PC-9 (cell line): ENCODE measurements at regions not wholly inside any gene's neighbourhood (a gene's known extent, or its start where the extent isn't known, plus 50 kb on each side); places are given as distances from the start of the nearest gene placed in this dataset.

Experiments used
- EZH2 ChIP-seq: fragments of 200-600 bp; sonication (generic); IDR thresholded peaks from 2 replicates; pipeline ENCODE4 v1.8.0; 2017; ENCODE audit warnings: antibody characterized with exemption, low read depth
- TF ChIP-seq, protein P1 (sequence below): fragments of 200-600 bp; sonication (generic); conservative IDR thresholded peaks from 2 replicates; pipeline ENCODE4 v1.6.1; 2017; ENCODE audit warnings: mixed run types, antibody characterized with exemption, mild to moderate bottlenecking, moderate library complexity

GRCh38 chrX:4994855-4995254 is 1233.8 kb downstream of the NLGN4X start:
- TF ChIP-seq EZH2 = no peak
- TF ChIP-seq, protein P1, sequence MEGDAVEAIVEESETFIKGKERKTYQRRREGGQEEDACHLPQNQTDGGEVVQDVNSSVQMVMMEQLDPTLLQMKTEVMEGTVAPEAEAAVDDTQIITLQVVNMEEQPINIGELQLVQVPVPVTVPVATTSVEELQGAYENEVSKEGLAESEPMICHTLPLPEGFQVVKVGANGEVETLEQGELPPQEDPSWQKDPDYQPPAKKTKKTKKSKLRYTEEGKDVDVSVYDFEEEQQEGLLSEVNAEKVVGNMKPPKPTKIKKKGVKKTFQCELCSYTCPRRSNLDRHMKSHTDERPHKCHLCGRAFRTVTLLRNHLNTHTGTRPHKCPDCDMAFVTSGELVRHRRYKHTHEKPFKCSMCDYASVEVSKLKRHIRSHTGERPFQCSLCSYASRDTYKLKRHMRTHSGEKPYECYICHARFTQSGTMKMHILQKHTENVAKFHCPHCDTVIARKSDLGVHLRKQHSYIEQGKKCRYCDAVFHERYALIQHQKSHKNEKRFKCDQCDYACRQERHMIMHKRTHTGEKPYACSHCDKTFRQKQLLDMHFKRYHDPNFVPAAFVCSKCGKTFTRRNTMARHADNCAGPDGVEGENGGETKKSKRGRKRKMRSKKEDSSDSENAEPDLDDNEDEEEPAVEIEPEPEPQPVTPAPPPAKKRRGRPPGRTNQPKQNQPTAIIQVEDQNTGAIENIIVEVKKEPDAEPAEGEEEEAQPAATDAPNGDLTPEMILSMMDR = no peak
